SK-N-SH treated with all-trans-retinoic acid at 6 μM for 48 hours (cell line): ENCODE measurements at regions not wholly inside any gene's neighbourhood (a gene's known extent, or its start where the extent isn't known, plus 50 kb on each side); places are given as distances from the start of the nearest gene placed in this dataset.

ENCODE experiments used
- ESRRG ChIP-seq: fragments of 250-450 bp; sonication (Bioruptor Pico); IDR thresholded peaks from 2 replicates; pipeline ENCODE4 v1.6.1; 2021; ENCODE audit warnings: mild to moderate bottlenecking
- PATZ1 ChIP-seq: fragments of 250-450 bp; sonication (Bioruptor Pico); IDR thresholded peaks from 2 replicates; pipeline ENCODE4 v1.8.0; 2020; ENCODE audit warnings: mild to moderate bottlenecking, moderate library complexity, borderline replicate concordance
- POU6F1 ChIP-seq: fragments of 250-450 bp; sonication (Bioruptor Pico); IDR thresholded peaks from 2 replicates; pipeline ENCODE4 v1.8.0; 2021; ENCODE audit warnings: low read depth, mild to moderate bottlenecking, moderate library complexity, borderline replicate concordance
- RARB ChIP-seq: fragments of 250-450 bp; sonication (Bioruptor Pico); IDR thresholded peaks from 2 replicates; pipeline ENCODE4 v1.8.0; 2021; ENCODE audit warnings: mild to moderate bottlenecking, moderate library complexity
- TCF4 ChIP-seq: fragments of 250-450 bp; sonication (Bioruptor Pico); IDR thresholded peaks from 2 replicates; pipeline ENCODE4 v1.8.0; 2021; ENCODE audit warnings: mild to moderate bottlenecking, moderate library complexity, borderline replicate concordance
- ZC3H10 ChIP-seq: fragments of 250-450 bp; sonication (Bioruptor Pico); IDR thresholded peaks from 2 replicates; pipeline ENCODE4 v1.5.1; 2021; ENCODE audit warnings: mild to moderate bottlenecking, moderate library complexity
- ZFP3 ChIP-seq: fragments of 250-450 bp; sonication (Bioruptor Pico); IDR thresholded peaks from 2 replicates; pipeline ENCODE4 v1.5.0; 2020; ENCODE audit warnings: mild to moderate bottlenecking, moderate library complexity
- ZFP30 ChIP-seq: fragments of 450-650 bp; formaldehyde crosslinking; IDR thresholded peaks from 2 replicates; pipeline ENCODE4 v1.5.0; 2022; ENCODE audit warnings: mild to moderate bottlenecking, moderate library complexity
- ZNF565 ChIP-seq: fragments of 450-650 bp; formaldehyde crosslinking; conservative IDR thresholded peaks from 2 replicates; pipeline ENCODE4 v1.5.0; 2020; ENCODE audit warnings: low read depth, mild to moderate bottlenecking, moderate library complexity
- TF ChIP-seq, protein P1 (sequence below): fragments of 250-450 bp; sonication (Bioruptor Pico); IDR thresholded peaks from 2 replicates; pipeline ENCODE4 v1.5.1; 2020; ENCODE audit warnings: low read depth, mild to moderate bottlenecking, moderate library complexity
- TF ChIP-seq, protein P2 (sequence below): fragments of 250-450 bp; sonication (Bioruptor Pico); IDR thresholded peaks from 2 replicates; pipeline ENCODE4 v1.5.1; 2021; ENCODE audit warnings: mild to moderate bottlenecking, moderate library complexity

- TF ChIP-seq, protein P1, sequence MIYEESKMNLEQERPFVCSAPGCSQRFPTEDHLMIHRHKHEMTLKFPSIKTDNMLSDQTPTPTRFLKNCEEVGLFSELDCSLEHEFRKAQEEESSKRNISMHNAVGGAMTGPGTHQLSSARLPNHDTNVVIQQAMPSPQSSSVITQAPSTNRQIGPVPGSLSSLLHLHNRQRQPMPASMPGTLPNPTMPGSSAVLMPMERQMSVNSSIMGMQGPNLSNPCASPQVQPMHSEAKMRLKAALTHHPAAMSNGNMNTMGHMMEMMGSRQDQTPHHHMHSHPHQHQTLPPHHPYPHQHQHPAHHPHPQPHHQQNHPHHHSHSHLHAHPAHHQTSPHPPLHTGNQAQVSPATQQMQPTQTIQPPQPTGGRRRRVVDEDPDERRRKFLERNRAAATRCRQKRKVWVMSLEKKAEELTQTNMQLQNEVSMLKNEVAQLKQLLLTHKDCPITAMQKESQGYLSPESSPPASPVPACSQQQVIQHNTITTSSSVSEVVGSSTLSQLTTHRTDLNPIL: no peak
- TF ChIP-seq ZC3H10 (CRISPR knock-in tag) (no peak), ESRRG (CRISPR knock-in tag) (no peak), ZFP30 (no peak), TCF4 (CRISPR knock-in tag) (no peak), ZFP3 (CRISPR knock-in tag) (no peak), PATZ1 (CRISPR knock-in tag) (no peak), POU6F1 (CRISPR knock-in tag) (no peak), ZNF565 (no peak), RARB (CRISPR knock-in tag) (no peak)
- TF ChIP-seq, protein P2, sequence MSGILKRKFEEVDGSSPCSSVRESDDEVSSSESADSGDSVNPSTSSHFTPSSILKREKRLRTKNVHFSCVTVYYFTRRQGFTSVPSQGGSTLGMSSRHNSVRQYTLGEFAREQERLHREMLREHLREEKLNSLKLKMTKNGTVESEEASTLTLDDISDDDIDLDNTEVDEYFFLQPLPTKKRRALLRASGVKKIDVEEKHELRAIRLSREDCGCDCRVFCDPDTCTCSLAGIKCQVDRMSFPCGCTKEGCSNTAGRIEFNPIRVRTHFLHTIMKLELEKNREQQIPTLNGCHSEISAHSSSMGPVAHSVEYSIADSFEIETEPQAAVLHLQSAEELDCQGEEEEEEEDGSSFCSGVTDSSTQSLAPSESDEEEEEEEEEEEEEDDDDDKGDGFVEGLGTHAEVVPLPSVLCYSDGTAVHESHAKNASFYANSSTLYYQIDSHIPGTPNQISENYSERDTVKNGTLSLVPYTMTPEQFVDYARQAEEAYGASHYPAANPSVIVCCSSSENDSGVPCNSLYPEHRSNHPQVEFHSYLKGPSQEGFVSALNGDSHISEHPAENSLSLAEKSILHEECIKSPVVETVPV (CRISPR knock-in tag): no peak
These were observed 84.9 kb downstream of the SNX18 start for GRCh38 chr5:54602475-54602874.
